ENCODE measurements at regions not wholly inside any gene's neighbourhood (a gene's known extent, or its start where the extent isn't known, plus 50 kb on each side); places are given as distances from the start of the nearest gene placed in this dataset.

DNA sequence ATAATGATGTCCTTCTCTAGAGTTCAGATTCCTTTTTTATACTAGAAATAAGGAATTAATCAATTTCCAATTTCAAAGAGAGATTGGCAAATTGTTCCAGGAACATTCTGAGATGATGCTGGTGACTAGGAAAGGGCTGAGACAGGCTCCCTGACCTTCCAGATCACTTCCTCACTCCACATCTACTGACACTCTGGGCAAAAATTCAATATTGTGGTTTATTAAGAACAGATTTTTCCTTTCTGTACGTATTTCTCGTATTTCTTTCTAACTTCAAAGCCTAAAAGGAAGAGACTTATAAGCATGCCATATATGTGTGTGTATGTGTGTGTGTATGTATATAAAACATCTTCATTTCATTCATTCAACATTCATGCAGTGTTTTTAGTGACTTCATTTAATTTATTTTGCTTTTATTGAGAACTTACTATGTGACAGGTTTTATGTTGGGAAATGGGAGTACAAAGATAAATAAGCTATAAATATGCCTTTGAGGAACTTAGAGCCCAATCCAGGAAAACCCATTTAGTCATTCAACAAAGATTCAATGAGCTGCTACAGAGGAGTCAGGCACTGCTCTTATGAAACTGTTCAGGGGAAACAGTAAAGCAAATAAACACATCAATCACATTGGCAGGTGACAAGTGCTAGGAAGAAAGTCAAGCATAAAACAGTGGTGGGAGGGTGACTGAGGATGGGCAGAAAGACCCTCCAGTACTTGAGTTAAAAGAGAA lies 137.9 kb downstream of the RDH14 start:
- in situ Hi-C loops (cut with MboI) = no loop called here
- Histone ChIP-seq H3K27me3 (replicated peaks in 1 of 2; ENCODE audit: control insufficient read depth in 2 of 2, insufficient read depth in 2 of 2, low read length in 1 of 2) (no peaks in the 10 kb centered on the region), H3K36me3 (ENCODE audit: control insufficient read depth in 2 of 2, insufficient read depth in 2 of 2, low read length in 1 of 2) (no peaks in the 10 kb centered on the region), H3K79me2 (ENCODE audit: control insufficient read depth, insufficient read depth, low read length) (no peaks in the 10 kb centered on the region), H3K27ac (ENCODE audit: control insufficient read depth, insufficient read depth) (no peak overlapping the region), H3K9ac (ENCODE audit: control insufficient read depth, insufficient read depth, low read length) (no peak overlapping the region), H3K9me3 (replicated peaks; ENCODE audit: control insufficient read depth, insufficient read depth, low read length) (no peaks in the 10 kb centered on the region), H3K4me3 (no peak overlapping the region), H3K4me1 (ENCODE audit: control insufficient read depth, insufficient read depth, low read length) (no peaks in the 10 kb centered on the region), H2AFZ (ENCODE audit: control insufficient read depth, low read depth, low read length) (no peak overlapping the region), H4K20me1 (ENCODE audit: control insufficient read depth, insufficient read depth) (no peaks in the 10 kb centered on the region), H3K4me2 (ENCODE audit: control insufficient read depth, insufficient read depth) (no peak overlapping the region)
- ChIA-PET SMC1A (ENCODE audit: uncharacterized antibody, unreplicated experiment) (no interaction called here), RAD21 (ENCODE audit: unreplicated experiment) (no interaction called here), CTCF (no interaction called here), POLR2A (no interaction called here)
- intact Hi-C loops (cut with micrococcal nuclease; ENCODE audit: unreplicated experiment) = no loop called here
- DNase-seq (ENCODE audit: low read depth, low spot score) (no peak), ATAC-seq (no peak), FAIRE-seq (no peak)
- BruUV-seq (replicated peaks) = no TSS peak
- WGBS (ENCODE audit: insufficient coverage, insufficient replicate concordance, low lambda C conversion rate, missing lambda C conversion rate) = 0% methylated on average over 2 of the region's 2 CpGs
- TF ChIP-seq SUPT20H (IDR thresholded peaks at IDR 0.05; ENCODE audit: borderline replicate concordance, control insufficient read depth, low read depth, low read length) = no peak
- TF ChIP-seq BMI1 (IDR thresholded peaks at IDR 0.05; ENCODE audit: borderline replicate concordance) = no peak
- no peak for TF ChIP-seq DPF2 (IDR thresholded peaks at IDR 0.05)
- no peak for TF ChIP-seq BACH1 (IDR thresholded peaks at IDR 0.05; ENCODE audit: borderline replicate concordance)
- TF ChIP-seq POU2F2 (IDR thresholded peaks at IDR 0.05; ENCODE audit: borderline replicate concordance, low read depth, low read length) = no peak
- TF ChIP-seq MYB (IDR thresholded peaks at IDR 0.05; ENCODE audit: borderline replicate concordance, low read depth, low read length) = no peak
- no peak for TF ChIP-seq ATF7 (IDR thresholded peaks at IDR 0.05; ENCODE audit: low read depth)
- TF ChIP-seq, protein P1, sequence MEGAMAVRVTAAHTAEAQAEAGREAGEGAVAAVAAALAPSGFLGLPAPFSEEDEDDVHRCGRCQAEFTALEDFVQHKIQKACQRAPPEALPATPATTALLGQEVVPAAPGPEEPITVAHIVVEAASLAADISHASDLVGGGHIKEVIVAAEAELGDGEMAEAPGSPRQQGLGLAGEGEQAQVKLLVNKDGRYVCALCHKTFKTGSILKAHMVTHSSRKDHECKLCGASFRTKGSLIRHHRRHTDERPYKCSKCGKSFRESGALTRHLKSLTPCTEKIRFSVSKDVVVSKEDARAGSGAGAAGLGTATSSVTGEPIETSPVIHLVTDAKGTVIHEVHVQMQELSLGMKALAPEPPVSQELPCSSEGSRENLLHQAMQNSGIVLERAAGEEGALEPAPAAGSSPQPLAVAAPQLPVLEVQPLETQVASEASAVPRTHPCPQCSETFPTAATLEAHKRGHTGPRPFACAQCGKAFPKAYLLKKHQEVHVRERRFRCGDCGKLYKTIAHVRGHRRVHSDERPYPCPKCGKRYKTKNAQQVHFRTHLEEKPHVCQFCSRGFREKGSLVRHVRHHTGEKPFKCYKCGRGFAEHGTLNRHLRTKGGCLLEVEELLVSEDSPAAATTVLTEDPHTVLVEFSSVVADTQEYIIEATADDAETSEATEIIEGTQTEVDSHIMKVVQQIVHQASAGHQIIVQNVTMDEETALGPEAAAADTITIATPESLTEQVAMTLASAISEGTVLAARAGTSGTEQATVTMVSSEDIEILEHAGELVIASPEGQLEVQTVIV (IDR thresholded peaks at IDR 0.05; ENCODE audit: borderline replicate concordance, partially characterized antibody) = no peak
- TF ChIP-seq, protein P2, sequence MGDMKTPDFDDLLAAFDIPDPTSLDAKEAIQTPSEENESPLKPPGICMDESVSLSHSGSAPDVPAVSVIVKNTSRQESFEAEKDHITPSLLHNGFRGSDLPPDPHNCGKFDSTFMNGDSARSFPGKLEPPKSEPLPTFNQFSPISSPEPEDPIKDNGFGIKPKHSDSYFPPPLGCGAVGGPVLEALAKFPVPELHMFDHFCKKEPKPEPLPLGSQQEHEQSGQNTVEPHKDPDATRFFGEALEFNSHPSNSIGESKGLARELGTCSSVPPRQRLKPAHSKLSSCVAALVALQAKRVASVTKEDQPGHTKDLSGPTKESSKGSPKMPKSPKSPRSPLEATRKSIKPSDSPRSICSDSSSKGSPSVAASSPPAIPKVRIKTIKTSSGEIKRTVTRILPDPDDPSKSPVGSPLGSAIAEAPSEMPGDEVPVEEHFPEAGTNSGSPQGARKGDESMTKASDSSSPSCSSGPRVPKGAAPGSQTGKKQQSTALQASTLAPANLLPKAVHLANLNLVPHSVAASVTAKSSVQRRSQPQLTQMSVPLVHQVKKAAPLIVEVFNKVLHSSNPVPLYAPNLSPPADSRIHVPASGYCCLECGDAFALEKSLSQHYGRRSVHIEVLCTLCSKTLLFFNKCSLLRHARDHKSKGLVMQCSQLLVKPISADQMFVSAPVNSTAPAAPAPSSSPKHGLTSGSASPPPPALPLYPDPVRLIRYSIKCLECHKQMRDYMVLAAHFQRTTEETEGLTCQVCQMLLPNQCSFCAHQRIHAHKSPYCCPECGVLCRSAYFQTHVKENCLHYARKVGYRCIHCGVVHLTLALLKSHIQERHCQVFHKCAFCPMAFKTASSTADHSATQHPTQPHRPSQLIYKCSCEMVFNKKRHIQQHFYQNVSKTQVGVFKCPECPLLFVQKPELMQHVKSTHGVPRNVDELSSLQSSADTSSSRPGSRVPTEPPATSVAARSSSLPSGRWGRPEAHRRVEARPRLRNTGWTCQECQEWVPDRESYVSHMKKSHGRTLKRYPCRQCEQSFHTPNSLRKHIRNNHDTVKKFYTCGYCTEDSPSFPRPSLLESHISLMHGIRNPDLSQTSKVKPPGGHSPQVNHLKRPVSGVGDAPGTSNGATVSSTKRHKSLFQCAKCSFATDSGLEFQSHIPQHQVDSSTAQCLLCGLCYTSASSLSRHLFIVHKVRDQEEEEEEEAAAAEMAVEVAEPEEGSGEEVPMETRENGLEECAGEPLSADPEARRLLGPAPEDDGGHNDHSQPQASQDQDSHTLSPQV (IDR thresholded peaks at IDR 0.05) = no peak
- TF ChIP-seq TCF7 (IDR thresholded peaks at IDR 0.05; ENCODE audit: borderline replicate concordance) = no peak
- no peak for TF ChIP-seq STAT1 (conservative IDR thresholded peaks at IDR 0.05)
- TF ChIP-seq, protein P3, sequence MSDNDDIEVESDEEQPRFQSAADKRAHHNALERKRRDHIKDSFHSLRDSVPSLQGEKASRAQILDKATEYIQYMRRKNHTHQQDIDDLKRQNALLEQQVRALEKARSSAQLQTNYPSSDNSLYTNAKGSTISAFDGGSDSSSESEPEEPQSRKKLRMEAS (IDR thresholded peaks at IDR 0.05; ENCODE audit: low read depth, low read length) = no peak
- TF ChIP-seq KDM1A (IDR thresholded peaks at IDR 0.05; ENCODE audit: borderline replicate concordance) = no peak
- no peak for TF ChIP-seq CHD4 (IDR thresholded peaks at IDR 0.05)
- no peak for TF ChIP-seq EED (IDR thresholded peaks at IDR 0.05; ENCODE audit: low read depth)
- no peak for TF ChIP-seq KAT2A (conservative IDR thresholded peaks at IDR 0.05; ENCODE audit: control insufficient read depth, low read depth, low read length)
- TF ChIP-seq YBX1 (IDR thresholded peaks at IDR 0.05) = no peak
